ENCODE measurements at regions not wholly inside any gene's neighbourhood (a gene's known extent, or its start where the extent isn't known, plus 50 kb on each side); places are given as distances from the start of the nearest gene placed in this dataset.
"Not testable (repeated sequence)": the region's sequence is repeated elsewhere in the genome, so short reads cannot be mapped to it uniquely, and the experiment has no call there.

- H3K4me3 ChIP-seq (ENCODE audit: control insufficient read depth, low read depth, low read length): no peak overlapping the region
- no peak for TF ChIP-seq CTCF (conservative IDR thresholded peaks at IDR 0.05; ENCODE audit: control insufficient read depth, insufficient read depth, low read depth, low read length)
- no peak for DNase-seq (ENCODE audit: low read depth)
Measured at GRCh38 chr11:83403691-83404389, 117.7 kb upstream of the CCDC90B start.

- TF ChIP-seq CTCF (conservative IDR thresholded peaks at IDR 0.05; ENCODE audit: control insufficient read depth, insufficient read depth, low read depth, low read length): no peak
- DNase-seq (ENCODE audit: low read depth): no peak
- H3K4me3 ChIP-seq (ENCODE audit: control insufficient read depth, low read depth, low read length): no peak overlapping the region
Measured at GRCh38 chr11:83401506-83402225, 115.5 kb upstream of the CCDC90B start.

- TF ChIP-seq CTCF (conservative IDR thresholded peaks at IDR 0.05; ENCODE audit: control insufficient read depth, insufficient read depth, low read depth, low read length): no peak
Measured at GRCh38 chr11:83394331-83394730, 108.2 kb upstream of the CCDC90B start.

GRCh38 chr11:83392556-83392955 lies 106.4 kb upstream of the CCDC90B start:
- DNase-seq (ENCODE audit: low read depth): no peak
- H3K4me3 ChIP-seq (ENCODE audit: control insufficient read depth, low read depth, low read length): no peak overlapping the region
- TF ChIP-seq CTCF (conservative IDR thresholded peaks at IDR 0.05; ENCODE audit: control insufficient read depth, insufficient read depth, low read depth, low read length): no peak

More at GRCh38 chr11:83394331-83394730, 108.2 kb upstream of the CCDC90B start:
- no peak for DNase-seq (ENCODE audit: low read depth)
- no peak overlapping the region for H3K4me3 ChIP-seq (ENCODE audit: control insufficient read depth, low read depth, low read length)

GRCh38 chr11:83389975-83390374 lies 103.8 kb upstream of the CCDC90B start:
- no peak overlapping the region for H3K4me3 ChIP-seq (ENCODE audit: control insufficient read depth, low read depth, low read length)
- no peak for TF ChIP-seq CTCF (conservative IDR thresholded peaks at IDR 0.05; ENCODE audit: control insufficient read depth, insufficient read depth, low read depth, low read length)
- DNase-seq (ENCODE audit: low read depth): no peak

GRCh38 chr11:83383838-83384237 lies 97.7 kb upstream of the CCDC90B start:
- DNase-seq (ENCODE audit: low read depth); H3K4me3 ChIP-seq (ENCODE audit: control insufficient read depth, low read depth, low read length): not testable (repeated sequence)

GRCh38 chr11:83374311-83374710 lies 88.1 kb upstream of the CCDC90B start:
- no peak overlapping the region for H3K4me3 ChIP-seq (ENCODE audit: control insufficient read depth, low read depth, low read length)
- TF ChIP-seq CTCF (conservative IDR thresholded peaks at IDR 0.05; ENCODE audit: control insufficient read depth, insufficient read depth, low read depth, low read length): no peak
- DNase-seq (ENCODE audit: low read depth): no peak

Measured in fibroblast of mammary gland (primary cell).